Upper lobe of left lung (tissue), 6 donors: ENCODE measurements at regions not wholly inside any gene's neighbourhood (a gene's known extent, or its start where the extent isn't known, plus 50 kb on each side); places are given as distances from the start of the nearest gene placed in this dataset.
"Not testable (repeated sequence)": the region's sequence is repeated elsewhere in the genome, so short reads cannot be mapped to it uniquely, and the experiment has no call there.

ENCODE experiments used
- ATAC-seq, 2 donors: fragments of 200-7000 bp; cut with Tn5 transposase; one replicate each; pipeline ENCODE4 v1.9.1; 2022; ENCODE audit warnings: mild to moderate bottlenecking in 2 of 2, moderate library complexity in 2 of 2; ENCODE audit not compliant: low FRiP score in 2 of 2
- DNase-seq, 2 donors: peaks; one replicate each; pipeline ENCODE4 v3.0.0-alpha.2; 2019 to 2020
- H3K27ac ChIP-seq, 4 donors: fragments of 200-600 bp; sonication (generic); one replicate each; pipeline ENCODE4 v1.5.1; 2016 to 2019
- H3K27me3 ChIP-seq, 4 donors: fragments of 200-600 bp; sonication (generic); one replicate each; pipeline ENCODE4 v1.5.1; 2017 to 2019
- H3K36me3 ChIP-seq, 4 donors: fragments of 200-600 bp; sonication (generic); one replicate each; pipeline ENCODE4 v1.5.1; 2016 to 2019
- H3K4me1 ChIP-seq, 4 donors: fragments of 200-600 bp; sonication (generic); one replicate each; pipeline ENCODE4 v1.5.1; 2018 to 2019
- H3K4me3 ChIP-seq, 4 donors: fragments of 200-600 bp; sonication (generic); one replicate each; pipeline ENCODE4 v1.5.1; 2017 to 2019; ENCODE audit warnings: mild to moderate bottlenecking in 2 of 4, moderate library complexity in 1 of 4
- H3K9me3 ChIP-seq, 4 donors: fragments of 200-600 bp; sonication (generic); one replicate each; pipeline ENCODE4 v1.5.1; 2018 to 2019
- EP300 ChIP-seq, 4 donors: sonication (generic); formaldehyde crosslinking; IDR thresholded peaks; one replicate each; pipeline ENCODE4 v1.5.1; 2017; ENCODE audit warnings: antibody characterized with exemption in 4 of 4, control low read depth in 2 of 4
- POLR2A ChIP-seq, 4 donors: fragments of 450-650 bp; IDR thresholded peaks; one replicate each; pipeline ENCODE4 v1.5.1; 2016 to 2017; ENCODE audit warnings: antibody characterized with exemption in 4 of 4, mild to moderate bottlenecking in 2 of 4
- POLR2AphosphoS5 ChIP-seq, 2 donors: sonication (generic); formaldehyde crosslinking; IDR thresholded peaks; one replicate each; pipeline ENCODE4 v1.5.1; 2017; ENCODE audit warnings: antibody characterized with exemption in 2 of 2
- WGBS, 2 donors: methylation state at CpG; one replicate each; pipeline ENCODE4 v1.1.5; 2017 to 2018; 5-methylcytosine and 5-hydroxymethylcytosine counted together
- TF ChIP-seq, protein P1 (sequence below), 6 experiments: fragments of 450-650 bp in 4 of 6; fragments of 200-600 bp in 2 of 6; sonication (generic) in 2 of 6; IDR thresholded peaks; one replicate each; pipeline ENCODE4 v1.5.1; 2016 to 2019; ENCODE audit warnings: antibody characterized with exemption in 6 of 6
- donor health status: DM: no; HTN: no; CAD: no; lungs with moderate emphysema.
- donor health status: DM: no; HTN: yes; CAD: no; lungs with severe emphysema.

DNA sequence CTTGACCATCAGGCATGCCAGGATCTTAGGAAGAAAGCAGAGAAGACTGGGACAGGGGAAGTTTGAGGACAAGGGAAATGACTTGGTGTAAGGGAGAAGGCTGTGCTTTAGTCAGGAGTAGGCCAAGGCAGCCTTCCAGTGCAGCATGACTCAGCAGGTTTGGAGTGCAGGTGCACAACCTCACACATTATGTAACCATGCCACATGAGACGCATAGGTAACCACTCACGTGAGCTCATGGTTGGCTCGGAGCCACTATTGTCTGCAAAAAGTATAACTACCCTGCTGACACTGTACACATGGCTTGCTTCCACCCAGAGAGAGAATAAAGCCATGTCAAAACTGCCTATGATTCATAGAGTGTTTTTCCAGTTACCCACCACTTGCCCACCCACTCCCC, 715.9 kb downstream of the SMARCA1 start:
- Histone ChIP-seq H3K36me3 (no peaks in the 10 kb centered on the region), H3K9me3 (no peaks in the 10 kb centered on the region), H3K4me1 (no peaks in the 10 kb centered on the region), H3K4me3 (no peak overlapping the region), H3K27ac (no peak overlapping the region), H3K27me3 (no peaks in the 10 kb centered on the region)
- TF ChIP-seq POLR2AphosphoS5 (IDR thresholded peaks at IDR 0.05) (no peak), EP300 (IDR thresholded peaks at IDR 0.05) (no peak), POLR2A (IDR thresholded peaks at IDR 0.05) (no peak)
- TF ChIP-seq, protein P1, sequence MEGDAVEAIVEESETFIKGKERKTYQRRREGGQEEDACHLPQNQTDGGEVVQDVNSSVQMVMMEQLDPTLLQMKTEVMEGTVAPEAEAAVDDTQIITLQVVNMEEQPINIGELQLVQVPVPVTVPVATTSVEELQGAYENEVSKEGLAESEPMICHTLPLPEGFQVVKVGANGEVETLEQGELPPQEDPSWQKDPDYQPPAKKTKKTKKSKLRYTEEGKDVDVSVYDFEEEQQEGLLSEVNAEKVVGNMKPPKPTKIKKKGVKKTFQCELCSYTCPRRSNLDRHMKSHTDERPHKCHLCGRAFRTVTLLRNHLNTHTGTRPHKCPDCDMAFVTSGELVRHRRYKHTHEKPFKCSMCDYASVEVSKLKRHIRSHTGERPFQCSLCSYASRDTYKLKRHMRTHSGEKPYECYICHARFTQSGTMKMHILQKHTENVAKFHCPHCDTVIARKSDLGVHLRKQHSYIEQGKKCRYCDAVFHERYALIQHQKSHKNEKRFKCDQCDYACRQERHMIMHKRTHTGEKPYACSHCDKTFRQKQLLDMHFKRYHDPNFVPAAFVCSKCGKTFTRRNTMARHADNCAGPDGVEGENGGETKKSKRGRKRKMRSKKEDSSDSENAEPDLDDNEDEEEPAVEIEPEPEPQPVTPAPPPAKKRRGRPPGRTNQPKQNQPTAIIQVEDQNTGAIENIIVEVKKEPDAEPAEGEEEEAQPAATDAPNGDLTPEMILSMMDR (IDR thresholded peaks at IDR 0.05) = no peak
- WGBS, 2 donors = 91% methylated on average over 3 of the region's 3 CpGs; no CpG with 5 or more reads in 1 of the 2 donors
- ATAC-seq (no peak), DNase-seq (no peak)

GRCh38 chrX:128805236-128805635, 718.1 kb downstream of the SMARCA1 start:
- TF ChIP-seq, protein P1 (IDR thresholded peaks at IDR 0.05) = no peak
- TF ChIP-seq EP300 (IDR thresholded peaks at IDR 0.05) = no peak
- no peak for TF ChIP-seq POLR2AphosphoS5 (IDR thresholded peaks at IDR 0.05)
- TF ChIP-seq POLR2A (IDR thresholded peaks at IDR 0.05) = no peak
- ATAC-seq = no peak
- no peak overlapping the region for H3K4me3 ChIP-seq
- no peaks in the 10 kb centered on the region for H3K9me3 ChIP-seq
- no peaks in the 10 kb centered on the region for H3K36me3 ChIP-seq
- 58 to 70% methylated on average over 2 of the region's 2 CpGs for whole genome bisulfite sequencing, 2 donors
- no peak for DNase-seq
- no peaks in the 10 kb centered on the region for H3K27me3 ChIP-seq
- H3K27ac ChIP-seq = no peak overlapping the region
- no peaks in the 10 kb centered on the region for H3K4me1 ChIP-seq

DNA sequence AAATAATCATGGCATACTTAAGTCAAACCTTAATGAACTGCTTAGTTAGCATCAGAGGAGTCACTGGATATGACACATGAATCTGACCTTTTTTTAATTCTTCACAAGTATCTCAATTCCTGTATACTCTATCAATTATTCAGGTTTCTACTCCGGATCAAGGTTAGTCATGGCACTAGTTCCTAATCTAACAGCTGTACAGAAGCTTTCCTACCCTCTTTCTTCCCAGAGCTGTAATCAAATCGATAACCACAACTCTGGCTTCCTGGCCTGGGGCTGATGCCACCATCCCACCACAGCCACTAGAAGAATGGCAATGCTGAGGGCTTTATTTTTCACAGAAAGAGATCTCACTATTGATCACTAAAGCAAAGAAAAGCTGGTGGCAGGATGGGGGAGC, 718.5 kb downstream of the SMARCA1 start:
- no peaks in the 10 kb centered on the region for H3K9me3 ChIP-seq
- ATAC-seq = no peak
- no peak overlapping the region for H3K27ac ChIP-seq
- TF ChIP-seq, protein P1 (IDR thresholded peaks at IDR 0.05) = no peak
- TF ChIP-seq POLR2A (IDR thresholded peaks at IDR 0.05) = no peak
- no peaks in the 10 kb centered on the region for H3K4me1 ChIP-seq
- 74 to 81% methylated on average over 2 of the region's 2 CpGs for WGBS, 2 donors
- H3K4me3 ChIP-seq = no peak overlapping the region
- no peak for DNase-seq
- H3K27me3 ChIP-seq = no peaks in the 10 kb centered on the region
- H3K36me3 ChIP-seq = no peaks in the 10 kb centered on the region

GRCh38 chrX:128800138-128800537, 723.2 kb downstream of the SMARCA1 start:
- H3K27ac ChIP-seq = no peak overlapping the region
- no peak for DNase-seq
- 33 to 41% methylated on average over 2 of the region's 2 CpGs for WGBS, 2 donors
- H3K4me1 ChIP-seq = no peaks in the 10 kb centered on the region
- H3K27me3 ChIP-seq = no peaks in the 10 kb centered on the region
- no peak overlapping the region for H3K4me3 ChIP-seq
- no peak for ATAC-seq
- no peak for TF ChIP-seq POLR2A (IDR thresholded peaks at IDR 0.05)
- no peaks in the 10 kb centered on the region for H3K36me3 ChIP-seq
- no peaks in the 10 kb centered on the region for H3K9me3 ChIP-seq

DNA sequence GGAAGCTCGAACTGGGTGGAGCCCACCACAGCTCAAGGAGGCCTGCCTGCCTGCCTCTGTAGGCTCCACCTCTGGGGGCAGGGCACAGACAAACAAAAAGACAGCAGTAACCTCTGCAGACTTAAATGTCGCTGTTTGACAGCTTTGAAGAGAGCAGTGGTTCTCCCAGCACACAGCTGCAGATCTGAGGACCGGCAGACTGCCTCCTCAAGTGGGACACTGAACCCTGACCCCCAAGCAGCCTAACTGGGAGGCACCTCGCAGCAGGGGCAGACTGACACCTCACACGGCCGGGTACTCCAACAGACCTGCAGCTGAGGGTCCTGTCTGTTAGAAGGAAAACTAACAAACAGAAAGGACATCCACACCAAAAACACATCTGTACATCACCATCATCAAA, 730.9 kb upstream of the ACTRT1 start:
- H3K27me3 ChIP-seq, H3K27ac ChIP-seq, H3K4me1 ChIP-seq, H3K4me3 ChIP-seq, ATAC-seq, DNase-seq, H3K36me3 ChIP-seq, H3K9me3 ChIP-seq: not testable (repeated sequence)
- 37% methylated on average over 6 of the region's 6 CpGs; no CpG with 5 or more reads in 1 of the 2 donors for WGBS, 2 donors

- ATAC-seq = no peak
- TF ChIP-seq POLR2AphosphoS5 (IDR thresholded peaks at IDR 0.05) = no peak
- TF ChIP-seq, protein P1 (IDR thresholded peaks at IDR 0.05) = no peak
- TF ChIP-seq POLR2A (IDR thresholded peaks at IDR 0.05) = no peak
- no peak for TF ChIP-seq EP300 (IDR thresholded peaks at IDR 0.05)
- no peak for DNase-seq
- Histone ChIP-seq H3K4me3 (no peak overlapping the region), H3K9me3 (no peaks in the 10 kb centered on the region), H3K4me1 (no peaks in the 10 kb centered on the region), H3K27ac (no peak overlapping the region), H3K36me3 (no peaks in the 10 kb centered on the region), H3K27me3 (no peaks in the 10 kb centered on the region)
- 38% methylated on average over 1 of the region's 1 CpG; no CpG with 5 or more reads in 1 of the 2 donors for WGBS, 2 donors
Observed at GRCh38 chrX:128781506-128781905, 729.3 kb upstream of the ACTRT1 start.
